ENCODE measurements at regions not wholly inside any gene's neighbourhood (a gene's known extent, or its start where the extent isn't known, plus 50 kb on each side); places are given as distances from the start of the nearest gene placed in this dataset.

- TF ChIP-seq, protein P1, sequence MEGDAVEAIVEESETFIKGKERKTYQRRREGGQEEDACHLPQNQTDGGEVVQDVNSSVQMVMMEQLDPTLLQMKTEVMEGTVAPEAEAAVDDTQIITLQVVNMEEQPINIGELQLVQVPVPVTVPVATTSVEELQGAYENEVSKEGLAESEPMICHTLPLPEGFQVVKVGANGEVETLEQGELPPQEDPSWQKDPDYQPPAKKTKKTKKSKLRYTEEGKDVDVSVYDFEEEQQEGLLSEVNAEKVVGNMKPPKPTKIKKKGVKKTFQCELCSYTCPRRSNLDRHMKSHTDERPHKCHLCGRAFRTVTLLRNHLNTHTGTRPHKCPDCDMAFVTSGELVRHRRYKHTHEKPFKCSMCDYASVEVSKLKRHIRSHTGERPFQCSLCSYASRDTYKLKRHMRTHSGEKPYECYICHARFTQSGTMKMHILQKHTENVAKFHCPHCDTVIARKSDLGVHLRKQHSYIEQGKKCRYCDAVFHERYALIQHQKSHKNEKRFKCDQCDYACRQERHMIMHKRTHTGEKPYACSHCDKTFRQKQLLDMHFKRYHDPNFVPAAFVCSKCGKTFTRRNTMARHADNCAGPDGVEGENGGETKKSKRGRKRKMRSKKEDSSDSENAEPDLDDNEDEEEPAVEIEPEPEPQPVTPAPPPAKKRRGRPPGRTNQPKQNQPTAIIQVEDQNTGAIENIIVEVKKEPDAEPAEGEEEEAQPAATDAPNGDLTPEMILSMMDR (IDR thresholded peaks at IDR 0.05) = no peak
- no peak for TF ChIP-seq POLR2A (IDR thresholded peaks at IDR 0.05)
Observed at GRCh38 chr11:113572136-113572735, 97.0 kb upstream of the DRD2 start.
